Stimulated activated naive CD8-positive, alpha-beta T cell treated with anti-CD3 and anti-CD28 coated beads, Interleukin-15, amount 100 ng/mL, for 72 hours (primary cell): ENCODE measurements at regions not wholly inside any gene's neighbourhood (a gene's known extent, or its start where the extent isn't known, plus 50 kb on each side); places are given as distances from the start of the nearest gene placed in this dataset.
"Not testable (repeated sequence)": the region's sequence is repeated elsewhere in the genome, so short reads cannot be mapped to it uniquely, and the experiment has no call there.

Experiments
- ATAC-seq: fragments of 150-1000 bp; cut with Tn5 transposase; 2 replicates; pipeline ENCODE4 v1.10.0; 2021; ENCODE audit warnings: mild to moderate bottlenecking, moderate library complexity
- DNase-seq, 2 donors: peaks; one replicate each; pipeline ENCODE4 v3.0.0; 2021 to 2022
- H3K27ac Mint-ChIP-seq, 2 donors: one replicate each; pipeline ENCODE4 v1.8.0; 2022; ENCODE audit warnings: mild to moderate bottlenecking in 2 of 2, mixed read lengths in 2 of 2, moderate library complexity in 2 of 2
- H3K27me3 Mint-ChIP-seq: one replicate; pipeline ENCODE4 v1.8.0; 2022; ENCODE audit warnings: mixed read lengths
- H3K4me1 Mint-ChIP-seq: one replicate; pipeline ENCODE4 v1.8.0; 2022; ENCODE audit warnings: mild to moderate bottlenecking, mixed read lengths
- H3K4me3 Mint-ChIP-seq, 2 donors: one replicate each; pipeline ENCODE4 v1.8.0; 2022; ENCODE audit warnings: mild to moderate bottlenecking in 2 of 2, mixed read lengths in 2 of 2, moderate library complexity in 1 of 2
- H3K9me3 Mint-ChIP-seq, 2 donors: one replicate each; pipeline ENCODE4 v1.8.0; 2022; ENCODE audit warnings: mixed read lengths in 2 of 2

GRCh38 chr4:127421437-127421836 lies 211.3 kb upstream of the INTU start:
- ATAC-seq (no peak), DNase-seq (no peak)
- Mint-ChIP-seq H3K4me1 (no peaks in the 10 kb centered on the region), H3K4me3 (no peak overlapping the region), H3K27ac (no peak overlapping the region), H3K27me3 (no peaks in the 10 kb centered on the region), H3K9me3 (peaks cover 0 to 5% of the 10 kb centered on the region in 2 donors)

GRCh38 chr4:127425202-127425845 lies 207.4 kb upstream of the INTU start:
- Mint-ChIP-seq H3K27ac (no peak overlapping the region), H3K27me3 (no peaks in the 10 kb centered on the region), H3K4me1 (no peaks in the 10 kb centered on the region), H3K9me3 (peaks cover 6 to 7% of the 10 kb centered on the region in 2 donors), H3K4me3 (no peak overlapping the region)
- ATAC-seq (no peak), DNase-seq (no peak)

GRCh38 chr4:127425851-127426250 lies 206.9 kb upstream of the INTU start:
- H3K4me3 Mint-ChIP-seq = no peak overlapping the region
- no peak overlapping the region for H3K27ac Mint-ChIP-seq
- no peak for ATAC-seq
- H3K27me3 Mint-ChIP-seq = no peaks in the 10 kb centered on the region
- H3K4me1 Mint-ChIP-seq = no peaks in the 10 kb centered on the region
- DNase-seq = no peak
- H3K9me3 Mint-ChIP-seq = peaks cover 6 to 7% of the 10 kb centered on the region in 2 donors

DNA sequence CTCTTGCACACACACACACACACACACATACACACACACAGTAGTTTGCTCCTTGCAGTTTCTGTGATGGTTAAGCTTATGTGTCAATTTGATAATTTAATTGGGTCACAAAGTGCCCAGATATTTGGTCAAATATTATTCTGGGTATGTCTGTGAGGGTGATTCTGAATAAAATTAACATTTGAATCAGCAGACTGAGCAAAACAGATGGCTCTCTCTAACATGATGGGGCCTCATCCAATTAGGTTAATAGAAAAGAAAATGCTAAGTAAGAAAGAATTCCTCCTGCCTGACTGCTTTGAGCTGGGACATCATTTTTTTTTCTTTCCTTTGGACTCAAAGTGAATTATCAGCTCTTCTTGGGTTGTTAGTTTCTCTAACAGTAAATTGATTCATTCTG lies 191.2 kb upstream of the INTU start:
- no peak for ATAC-seq
- Mint-ChIP-seq H3K9me3 (peaks cover 4 to 5% of the 10 kb centered on the region in 2 donors), H3K4me3 (no peak overlapping the region)

DNA sequence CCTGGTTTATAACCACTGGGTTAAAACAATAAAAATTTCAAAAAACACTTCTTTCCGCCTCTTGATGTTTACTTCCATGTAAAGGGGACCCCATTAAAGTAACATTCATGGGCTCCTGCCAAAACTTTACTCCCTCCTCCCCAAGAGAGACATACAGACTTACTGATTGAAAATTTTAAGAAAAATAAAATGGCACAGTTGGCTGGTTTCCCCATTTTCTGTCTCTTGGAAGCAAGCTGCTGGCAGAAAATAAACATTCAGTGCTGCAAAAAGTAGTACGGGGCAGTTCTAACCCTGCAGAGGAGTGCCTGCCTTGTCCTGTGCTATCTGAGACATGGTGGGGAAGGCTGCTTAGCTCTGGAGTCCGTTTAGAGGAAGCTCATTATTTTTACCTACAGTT lies 187.3 kb upstream of the INTU start:
- no peaks in the 10 kb centered on the region for H3K4me1 Mint-ChIP-seq
- ATAC-seq = no peak
- H3K27ac Mint-ChIP-seq = no peak overlapping the region
- H3K9me3 Mint-ChIP-seq = no peaks in the 10 kb centered on the region
- DNase-seq = no peak
- no peaks in the 10 kb centered on the region for H3K27me3 Mint-ChIP-seq
- H3K4me3 Mint-ChIP-seq = no peak overlapping the region

More for the DNA sequence above, 191.2 kb upstream of the INTU start:
- Mint-ChIP-seq H3K4me1 (no peaks in the 10 kb centered on the region), H3K27ac (no peak overlapping the region), H3K27me3 (no peaks in the 10 kb centered on the region)
- DNase-seq = no peak

DNA sequence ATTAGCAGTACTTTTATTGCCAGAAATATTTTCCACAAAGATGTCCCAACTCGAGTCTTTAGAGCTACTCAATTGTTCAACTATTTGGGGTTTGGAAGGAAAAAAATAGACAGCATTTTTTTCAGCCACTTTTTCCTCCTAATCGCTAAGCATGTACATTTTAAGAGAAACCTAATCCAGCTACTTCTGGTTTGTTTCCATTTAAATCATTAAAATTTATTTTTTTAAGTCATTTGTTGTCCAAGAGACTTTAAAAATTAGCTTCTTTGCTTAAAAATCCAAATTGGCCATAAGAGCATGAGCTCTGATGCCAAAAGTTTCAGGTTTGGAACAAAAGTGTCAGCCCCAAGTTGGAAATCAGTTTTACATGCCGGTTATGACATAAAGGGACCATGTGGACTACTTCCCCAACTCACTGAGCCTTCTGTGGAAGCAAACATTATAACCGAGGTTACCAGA lies 186.3 kb upstream of the INTU start:
- ATAC-seq = no peak
- Mint-ChIP-seq H3K27me3 (no peaks in the 10 kb centered on the region), H3K4me1 (no peaks in the 10 kb centered on the region), H3K9me3 (peaks cover 0 to 5% of the 10 kb centered on the region in 2 donors), H3K27ac (no peak overlapping the region), H3K4me3 (no peak overlapping the region)
- no peak for DNase-seq

GRCh38 chr4:127448986-127449385 lies 183.8 kb upstream of the INTU start:
- Mint-ChIP-seq H3K9me3 (peaks cover 0 to 5% of the 10 kb centered on the region in 2 donors), H3K27me3 (no peaks in the 10 kb centered on the region), H3K4me3 (no peak overlapping the region), H3K4me1 (no peaks in the 10 kb centered on the region), H3K27ac (no peak overlapping the region)
- DNase-seq (no peak), ATAC-seq (no peak)

DNA sequence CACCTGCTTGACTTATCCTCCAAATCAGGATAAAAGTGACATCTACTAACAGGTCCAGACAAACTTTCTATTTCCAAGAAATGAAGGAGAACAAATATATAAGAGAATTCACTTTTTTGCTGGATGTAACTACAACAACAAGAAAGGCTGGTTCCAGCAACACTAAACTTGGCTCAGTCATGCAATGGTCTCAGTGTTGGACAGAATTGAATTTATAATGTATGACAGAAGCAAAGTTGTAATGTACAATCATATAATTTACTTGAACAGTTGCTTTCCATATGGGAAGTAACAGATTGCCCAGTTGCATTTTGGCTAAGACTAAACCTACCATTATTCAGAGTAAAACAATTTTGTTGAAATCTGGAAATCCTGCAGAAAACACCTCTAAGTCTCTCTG lies 183.3 kb upstream of the INTU start:
- Mint-ChIP-seq H3K27ac (no peak overlapping the region), H3K27me3 (no peaks in the 10 kb centered on the region), H3K4me3 (no peak overlapping the region), H3K9me3 (peaks cover 0 to 5% of the 10 kb centered on the region in 2 donors), H3K4me1 (no peaks in the 10 kb centered on the region)
- DNase-seq (no peak), ATAC-seq (no peak)

GRCh38 chr4:127450276-127450675 lies 182.5 kb upstream of the INTU start:
- DNase-seq (no peak), ATAC-seq (no peak)
- H3K9me3 Mint-ChIP-seq = peaks cover 0 to 5% of the 10 kb centered on the region in 2 donors
- H3K4me1 Mint-ChIP-seq = no peaks in the 10 kb centered on the region
- no peak overlapping the region for H3K27ac Mint-ChIP-seq
- no peak overlapping the region for H3K4me3 Mint-ChIP-seq
- H3K27me3 Mint-ChIP-seq = no peaks in the 10 kb centered on the region

DNA sequence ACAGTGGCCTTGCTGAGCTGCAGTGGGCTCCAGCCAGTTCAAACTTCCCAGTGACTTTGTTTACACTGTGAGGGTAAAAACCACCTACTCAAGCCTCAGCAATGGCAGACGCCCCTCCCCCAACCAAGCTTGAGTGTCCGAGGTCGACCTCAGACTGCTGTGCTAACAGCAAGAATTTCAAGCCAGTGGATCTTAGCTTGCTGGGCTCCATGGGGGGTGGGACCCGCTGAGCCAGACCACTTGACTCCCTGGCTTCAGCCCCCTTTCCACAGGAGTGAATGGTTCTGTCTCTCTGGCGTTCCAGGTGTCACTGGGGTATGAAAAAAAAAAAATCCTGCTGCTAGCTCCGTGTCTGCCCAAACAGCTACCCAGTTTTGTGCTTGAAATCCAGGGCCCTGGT lies 168.9 kb upstream of the INTU start:
- ATAC-seq = no peak
- Mint-ChIP-seq H3K4me3 (no peak overlapping the region), H3K9me3 (peaks cover 6 to 14% of the 10 kb centered on the region in 2 donors), H3K27ac (no peak overlapping the region), H3K27me3 (no peaks in the 10 kb centered on the region), H3K4me1 (no peaks in the 10 kb centered on the region)
- no peak for DNase-seq

DNA sequence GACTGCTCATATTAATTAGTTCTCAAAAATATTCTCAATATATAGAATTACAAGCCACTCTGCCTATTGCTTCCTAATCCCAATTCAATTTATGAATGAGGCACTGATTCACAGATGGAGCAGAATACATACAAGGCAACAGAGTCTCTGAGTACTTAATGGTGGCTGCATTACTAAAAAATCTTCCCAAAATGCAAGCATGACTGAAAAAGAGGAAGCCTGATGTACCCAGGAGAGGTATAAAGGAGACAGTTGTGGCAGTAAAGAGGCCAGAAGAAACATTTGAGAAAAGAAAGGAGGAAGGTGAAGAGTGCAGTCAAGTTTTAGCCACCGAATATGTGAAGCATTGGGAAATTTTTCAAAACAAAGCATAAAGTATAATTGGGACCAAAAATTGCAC lies 163.2 kb upstream of the INTU start:
- Mint-ChIP-seq H3K27ac (peak overlapping the region in 1 of 2 donors; percentile 36), H3K27me3 (no peaks in the 10 kb centered on the region), H3K9me3 (peaks cover 0 to 6% of the 10 kb centered on the region in 2 donors), H3K4me3 (no peak overlapping the region), H3K4me1 (no peaks in the 10 kb centered on the region)
- no peak for DNase-seq
- no peak for ATAC-seq

DNA sequence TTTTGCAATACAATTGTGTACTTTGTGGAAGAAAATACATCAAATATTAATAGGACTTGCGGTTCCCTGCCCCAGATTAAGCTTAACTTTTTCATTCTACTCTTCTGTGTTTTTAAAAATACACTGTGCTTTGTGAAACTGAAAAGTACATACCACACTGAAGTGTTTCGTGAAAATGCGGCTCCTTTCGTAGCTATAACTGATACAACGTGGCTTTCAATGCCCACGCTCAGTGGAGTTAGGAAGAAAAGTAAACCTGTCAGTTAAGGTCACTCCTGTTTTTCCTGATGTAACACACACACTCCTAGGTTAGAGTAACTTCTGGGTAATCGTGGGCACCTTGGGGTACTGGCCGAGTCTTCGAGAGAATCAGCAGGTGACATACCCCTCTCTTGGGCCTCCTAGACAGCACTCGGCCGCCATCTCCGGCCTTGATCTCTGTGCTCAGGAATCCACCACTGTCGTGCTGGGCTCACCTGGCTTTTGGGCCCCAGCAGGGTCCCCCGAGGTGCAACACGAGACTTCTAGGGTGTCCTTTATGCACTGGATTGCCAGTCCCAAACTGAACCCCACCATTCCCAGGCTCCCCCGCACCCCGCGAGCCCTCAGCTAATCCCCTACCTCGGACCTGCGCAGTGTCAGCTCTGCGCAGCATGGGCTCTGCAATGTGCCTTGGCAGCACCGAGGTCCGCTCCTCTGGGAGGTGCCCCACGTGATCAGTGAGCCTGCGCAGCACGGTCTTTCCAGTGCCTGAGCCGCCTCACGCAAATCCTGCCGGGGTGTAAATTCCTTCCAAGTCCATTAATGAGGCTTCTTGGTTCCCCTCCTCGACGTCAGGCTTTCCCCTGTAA lies 162.6 kb upstream of the INTU start:
- ATAC-seq (no peak), DNase-seq (no peak)
- Mint-ChIP-seq H3K9me3 (peaks cover 0 to 6% of the 10 kb centered on the region in 2 donors), H3K4me3 (no peak overlapping the region), H3K4me1 (no peaks in the 10 kb centered on the region), H3K27me3 (no peaks in the 10 kb centered on the region), H3K27ac (no peak overlapping the region)

DNA sequence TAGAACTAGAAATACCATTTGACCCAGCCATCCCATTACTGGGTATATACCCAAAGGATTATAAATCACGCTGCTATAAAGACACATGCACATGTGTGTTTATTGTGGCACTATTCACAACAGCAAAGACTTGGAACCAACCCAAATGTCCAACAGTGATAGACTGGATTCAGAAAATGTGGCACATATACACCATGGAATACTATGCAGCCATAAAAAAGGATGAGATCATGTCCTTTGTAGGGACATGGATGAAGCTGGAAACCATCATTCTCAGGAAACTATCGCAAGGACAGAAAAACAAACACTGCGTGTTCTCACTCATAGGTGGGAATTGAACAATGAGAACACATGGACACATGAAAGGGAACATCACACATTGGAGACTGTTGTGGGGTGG lies 154.5 kb upstream of the INTU start:
- not testable (repeated sequence) for H3K4me1 Mint-ChIP-seq, DNase-seq, H3K27ac Mint-ChIP-seq, H3K4me3 Mint-ChIP-seq, H3K27me3 Mint-ChIP-seq, H3K9me3 Mint-ChIP-seq, ATAC-seq

DNA sequence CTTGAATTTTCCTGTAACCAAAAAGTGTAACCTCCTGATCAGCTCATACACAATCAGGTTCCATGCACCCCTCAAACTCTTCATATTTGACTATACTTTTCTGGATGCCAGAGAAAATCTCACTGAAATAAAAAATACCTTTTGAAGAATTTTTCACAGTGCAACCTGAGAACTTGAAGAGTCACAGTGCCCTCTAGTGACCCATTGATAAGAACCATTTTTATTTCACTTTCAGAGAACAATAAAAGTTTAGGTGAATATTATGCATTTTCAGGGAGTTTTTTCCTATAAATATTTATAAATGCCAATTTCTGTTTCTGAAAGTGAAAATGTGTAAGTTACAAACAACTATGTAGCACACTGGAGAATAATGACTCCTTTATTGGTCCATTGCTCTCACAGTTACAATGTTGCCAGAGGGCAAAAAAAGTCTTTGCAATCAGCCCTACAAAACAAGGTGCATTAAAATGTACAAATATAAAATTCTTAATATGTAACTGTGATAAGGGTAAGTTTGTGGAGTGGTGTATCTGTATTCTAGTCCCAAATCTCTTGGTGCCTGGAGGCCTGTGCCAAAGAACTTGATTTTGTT lies 153.6 kb upstream of the INTU start:
- no peaks in the 10 kb centered on the region for H3K4me1 Mint-ChIP-seq
- peaks cover 0 to 4% of the 10 kb centered on the region in 2 donors for H3K9me3 Mint-ChIP-seq
- H3K27me3 Mint-ChIP-seq = no peaks in the 10 kb centered on the region
- no peak for DNase-seq
- no peak overlapping the region for H3K27ac Mint-ChIP-seq
- no peak for ATAC-seq
- no peak overlapping the region for H3K4me3 Mint-ChIP-seq

- no peaks in the 10 kb centered on the region for H3K4me1 Mint-ChIP-seq
- no peak overlapping the region for H3K27ac Mint-ChIP-seq
- no peaks in the 10 kb centered on the region for H3K27me3 Mint-ChIP-seq
- H3K9me3 Mint-ChIP-seq = no peaks in the 10 kb centered on the region
- ATAC-seq (no peak), DNase-seq (no peak)
- no peak overlapping the region for H3K4me3 Mint-ChIP-seq
Measured at GRCh38 chr4:127482049-127482448, 150.7 kb upstream of the INTU start.

- ATAC-seq (no peak), DNase-seq (no peak)
- no peak overlapping the region for H3K4me3 Mint-ChIP-seq
- no peaks in the 10 kb centered on the region for H3K4me1 Mint-ChIP-seq
- H3K9me3 Mint-ChIP-seq = no peaks in the 10 kb centered on the region
- no peaks in the 10 kb centered on the region for H3K27me3 Mint-ChIP-seq
- no peak overlapping the region for H3K27ac Mint-ChIP-seq
Measured at GRCh38 chr4:127484117-127484516, 148.6 kb upstream of the INTU start.
